OCI-LY3 (cell line): ENCODE measurements at regions not wholly inside any gene's neighbourhood (a gene's known extent, or its start where the extent isn't known, plus 50 kb on each side); places are given as distances from the start of the nearest gene placed in this dataset.

ENCODE experiments used
- EZH2phosphoT487 ChIP-seq: fragments of 200-600 bp; shearing (Covaris generic); IDR thresholded peaks from 2 replicates; pipeline ENCODE4 v1.6.1; 2018; ENCODE audit warnings: antibody characterized with exemption, mixed run types, low read depth
- TF ChIP-seq, protein P1 (sequence below): fragments of 200-600, 300-600 bp; sonication (generic); IDR thresholded peaks from 2 replicates; pipeline ENCODE4 v1.5.1; 2014; ENCODE audit warnings: antibody characterized with exemption, low read length, low read depth

DNA sequence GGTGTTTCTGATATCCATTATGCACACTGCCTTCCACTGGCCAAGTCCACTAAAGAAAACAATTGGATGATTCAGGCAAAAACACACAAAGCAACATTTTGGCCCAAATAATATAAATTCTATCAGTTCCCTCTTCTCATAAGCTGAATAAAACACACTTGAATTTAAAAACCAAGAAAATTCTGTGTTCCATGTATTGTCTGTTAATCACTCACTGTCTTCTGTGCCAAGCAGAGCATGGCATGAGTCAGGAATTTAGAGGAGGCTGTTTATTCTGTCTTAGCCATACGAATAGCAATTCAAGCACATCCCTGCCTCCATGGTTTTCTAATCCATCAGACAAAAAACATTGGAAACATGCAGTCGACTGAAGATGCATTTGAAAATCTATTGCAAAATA lies 215.6 kb upstream of the UMPS start:
- TF ChIP-seq, protein P1, sequence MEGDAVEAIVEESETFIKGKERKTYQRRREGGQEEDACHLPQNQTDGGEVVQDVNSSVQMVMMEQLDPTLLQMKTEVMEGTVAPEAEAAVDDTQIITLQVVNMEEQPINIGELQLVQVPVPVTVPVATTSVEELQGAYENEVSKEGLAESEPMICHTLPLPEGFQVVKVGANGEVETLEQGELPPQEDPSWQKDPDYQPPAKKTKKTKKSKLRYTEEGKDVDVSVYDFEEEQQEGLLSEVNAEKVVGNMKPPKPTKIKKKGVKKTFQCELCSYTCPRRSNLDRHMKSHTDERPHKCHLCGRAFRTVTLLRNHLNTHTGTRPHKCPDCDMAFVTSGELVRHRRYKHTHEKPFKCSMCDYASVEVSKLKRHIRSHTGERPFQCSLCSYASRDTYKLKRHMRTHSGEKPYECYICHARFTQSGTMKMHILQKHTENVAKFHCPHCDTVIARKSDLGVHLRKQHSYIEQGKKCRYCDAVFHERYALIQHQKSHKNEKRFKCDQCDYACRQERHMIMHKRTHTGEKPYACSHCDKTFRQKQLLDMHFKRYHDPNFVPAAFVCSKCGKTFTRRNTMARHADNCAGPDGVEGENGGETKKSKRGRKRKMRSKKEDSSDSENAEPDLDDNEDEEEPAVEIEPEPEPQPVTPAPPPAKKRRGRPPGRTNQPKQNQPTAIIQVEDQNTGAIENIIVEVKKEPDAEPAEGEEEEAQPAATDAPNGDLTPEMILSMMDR = no peak
- no peak for TF ChIP-seq EZH2phosphoT487
